HG02852 (cell line): ENCODE measurements at regions not wholly inside any gene's neighbourhood (a gene's known extent, or its start where the extent isn't known, plus 50 kb on each side); places are given as distances from the start of the nearest gene placed in this dataset.
"Not testable (repeated sequence)": the region's sequence is repeated elsewhere in the genome, so short reads cannot be mapped to it uniquely, and the experiment has no call there.

Source experiments
- ATAC-seq: cut with Tn5 transposase; IDR thresholded peaks from one replicate; pipeline ENCODE4 v1.9.1; 2021; ENCODE audit warnings: mild to moderate bottlenecking, moderate library complexity; ENCODE audit not compliant: unreplicated experiment

- ATAC-seq, result no peak
Observed at GRCh38 chr2:187775651-187776050, 221.4 kb upstream of the TFPI start.

GRCh38 chr2:187782301-187782700 is 228.1 kb upstream of the TFPI start:
- no peak for ATAC-seq

- no peak for ATAC-seq
Observed at GRCh38 chr2:187783446-187783845, 229.2 kb upstream of the TFPI start.

- not testable (repeated sequence) for ATAC-seq
Observed at GRCh38 chr2:187784138-187784537, 229.9 kb upstream of the TFPI start.

GRCh38 chr2:187799601-187800000 is 245.4 kb upstream of the TFPI start:
- ATAC-seq, result no peak

- ATAC-seq, result no peak
Observed at GRCh38 chr2:187803816-187804215, 249.6 kb upstream of the TFPI start.

GRCh38 chr2:187815113-187815512 is 260.9 kb upstream of the TFPI start:
- ATAC-seq, result no peak

GRCh38 chr2:187819624-187820023 is 265.4 kb upstream of the TFPI start:
- ATAC-seq, result no peak

GRCh38 chr2:187825108-187825507 is 270.9 kb upstream of the TFPI start:
- no peak for ATAC-seq

GRCh38 chr2:187826023-187826422 is 271.8 kb upstream of the TFPI start:
- no peak for ATAC-seq

GRCh38 chr2:187834787-187835186 is 280.6 kb upstream of the TFPI start:
- ATAC-seq, result no peak

- ATAC-seq, result no peak
Observed at GRCh38 chr2:187838690-187839089, 284.5 kb upstream of the TFPI start.

- no peak for ATAC-seq
Observed at GRCh38 chr2:187842315-187842714, 288.1 kb upstream of the TFPI start.

- peak; percentile 75 for ATAC-seq
Observed at GRCh38 chr2:187842978-187843847, 289.0 kb upstream of the TFPI start.

GRCh38 chr2:187847245-187848208 is 293.3 kb upstream of the TFPI start:
- no peak for ATAC-seq

GRCh38 chr2:187851955-187852561 is 297.8 kb upstream of the TFPI start:
- no peak for ATAC-seq

GRCh38 chr2:187853381-187853791 is 299.2 kb upstream of the TFPI start:
- no peak for ATAC-seq

GRCh38 chr2:187854801-187855200 is 300.6 kb upstream of the TFPI start:
- ATAC-seq, result no peak

- ATAC-seq, result no peak
Observed at GRCh38 chr2:187855689-187856088, 301.5 kb upstream of the TFPI start.

- ATAC-seq, result no peak
Observed at GRCh38 chr2:187857826-187858225, 303.6 kb upstream of the TFPI start.

GRCh38 chr2:187862715-187863114 is 308.5 kb upstream of the TFPI start:
- no peak for ATAC-seq
